Sigmoid colon (tissue), 6 donors: ENCODE measurements at regions not wholly inside any gene's neighbourhood (a gene's known extent, or its start where the extent isn't known, plus 50 kb on each side); places are given as distances from the start of the nearest gene placed in this dataset.

Experiments
- DNase-seq: peaks from one replicate; pipeline ENCODE4 v3.0.0-alpha.2; 2019
- H3K27ac ChIP-seq, 4 donors: fragments of 200-600 bp; sonication (generic); one replicate each; pipeline ENCODE4 v1.5.1; 2016 to 2019; ENCODE audit warnings: mild to moderate bottlenecking in 1 of 4
- H3K27me3 ChIP-seq, 3 donors: fragments of 200-600 bp; sonication (generic); one replicate each; pipeline ENCODE4 v1.5.1; 2019; ENCODE audit warnings: mild to moderate bottlenecking in 1 of 3
- H3K36me3 ChIP-seq, 4 donors: fragments of 200-600 bp; sonication (generic); one replicate each; pipeline ENCODE4 v1.5.1; 2016 to 2019
- H3K4me1 ChIP-seq, 4 donors: fragments of 200-600 bp; sonication (generic); one replicate each; pipeline ENCODE4 v1.5.1; 2017 to 2019
- H3K4me3 ChIP-seq, 4 donors: fragments of 200-600 bp; sonication (generic); one replicate each; pipeline ENCODE4 v1.5.1; 2017 to 2019; ENCODE audit warnings: mild to moderate bottlenecking in 2 of 4, moderate library complexity in 1 of 4
- H3K9me3 ChIP-seq, 4 donors: fragments of 200-600 bp in 3 of 4; sonication (generic) in 3 of 4; one replicate each; pipeline versions ENCODE4 v1.5.1 to v1.6.1; 2013 to 2019
- CTCF ChIP-seq, 4 experiments: fragments of 450-650 bp in 3 of 4; fragments of 200-600 bp in 1 of 4; IDR thresholded peaks; one replicate each; pipeline ENCODE4 v1.5.1; 2016 to 2019; ENCODE audit warnings: antibody characterized with exemption in 4 of 4, mild to moderate bottlenecking in 3 of 4, moderate library complexity in 2 of 4
- EP300 ChIP-seq, 4 donors: sonication (generic); formaldehyde crosslinking; IDR thresholded peaks; one replicate each; pipeline ENCODE4 v1.6.1; 2017; ENCODE audit warnings: antibody characterized with exemption in 4 of 4
- POLR2A ChIP-seq, 2 donors: fragments of 450-650 bp; IDR thresholded peaks; one replicate each; pipeline ENCODE4 v1.6.1; 2016; ENCODE audit warnings: antibody characterized with exemption in 2 of 2, mild to moderate bottlenecking in 2 of 2, moderate library complexity in 2 of 2
- POLR2AphosphoS5 ChIP-seq, 4 donors: sonication (generic); formaldehyde crosslinking; IDR thresholded peaks; one replicate each; pipeline ENCODE4 v1.6.1; 2017; ENCODE audit warnings: antibody characterized with exemption in 4 of 4
- WGBS, 2 donors: extraction: QIAGEN DNeasy Blood & Tissue Kit; methylation state at CpG; one replicate each; pipeline ENCODE4 v1.1.7; 2013; 5-methylcytosine and 5-hydroxymethylcytosine counted together
- intact Hi-C: fragments of 100-400 bp; cut with DNase I; formaldehyde crosslinking; loops from one replicate; pipeline ENCODE4 v1.15.1; 2023
- donor health status: healthy with polysubstance abuse.
- donor health status: healthy.

- intact Hi-C loops = no loop called here
- H3K4me3 ChIP-seq = no peak overlapping the region
- H3K4me1 ChIP-seq = no peaks in the 10 kb centered on the region
- H3K27ac ChIP-seq = no peak overlapping the region
- TF ChIP-seq CTCF (IDR thresholded peaks at IDR 0.05) = no peak
- TF ChIP-seq POLR2A (IDR thresholded peaks at IDR 0.05) = no peak
- no peak for TF ChIP-seq POLR2AphosphoS5 (IDR thresholded peaks at IDR 0.05)
- TF ChIP-seq EP300 (IDR thresholded peaks at IDR 0.05) = no peak
- no peaks in the 10 kb centered on the region for H3K36me3 ChIP-seq
- no peak for DNase-seq
- H3K27me3 ChIP-seq = no peaks in the 10 kb centered on the region
- 79 to 93% methylated on average over 1 of the region's 1 CpG for WGBS, 2 donors
- H3K9me3 ChIP-seq = no peaks in the 10 kb centered on the region
Measured at GRCh38 chr20:6612606-6612923, 154.9 kb upstream of the BMP2 start.

GRCh38 chr20:6611911-6612605 lies 155.4 kb upstream of the BMP2 start:
- TF ChIP-seq POLR2A (IDR thresholded peaks at IDR 0.05) (no peak), POLR2AphosphoS5 (IDR thresholded peaks at IDR 0.05) (no peak), EP300 (IDR thresholded peaks at IDR 0.05) (no peak), CTCF (IDR thresholded peaks at IDR 0.05) (no peak)
- H3K27ac ChIP-seq = no peak overlapping the region
- no peak for DNase-seq
- no peak overlapping the region for H3K4me3 ChIP-seq
- H3K9me3 ChIP-seq = no peaks in the 10 kb centered on the region
- H3K27me3 ChIP-seq = no peaks in the 10 kb centered on the region
- H3K4me1 ChIP-seq = no peaks in the 10 kb centered on the region
- WGBS, 2 donors = 95% methylated on average over 2 of the region's 2 CpGs
- H3K36me3 ChIP-seq = no peaks in the 10 kb centered on the region
- intact Hi-C loops = no loop called here

GRCh38 chr20:6606651-6607050 lies 160.8 kb upstream of the BMP2 start:
- H3K4me1 ChIP-seq = no peaks in the 10 kb centered on the region
- 89 to 90% methylated on average over 3 of the region's 3 CpGs for WGBS, 2 donors
- no peak overlapping the region for H3K27ac ChIP-seq
- no peaks in the 10 kb centered on the region for H3K9me3 ChIP-seq
- intact Hi-C loops = no loop called here
- no peak for TF ChIP-seq EP300 (IDR thresholded peaks at IDR 0.05)
- no peak for TF ChIP-seq CTCF (IDR thresholded peaks at IDR 0.05)
- TF ChIP-seq POLR2AphosphoS5 (IDR thresholded peaks at IDR 0.05) = no peak
- TF ChIP-seq POLR2A (IDR thresholded peaks at IDR 0.05) = no peak
- H3K36me3 ChIP-seq = no peaks in the 10 kb centered on the region
- no peak overlapping the region for H3K4me3 ChIP-seq
- H3K27me3 ChIP-seq = no peaks in the 10 kb centered on the region
- no peak for DNase-seq

- H3K4me1 ChIP-seq = no peaks in the 10 kb centered on the region
- no peaks in the 10 kb centered on the region for H3K9me3 ChIP-seq
- TF ChIP-seq POLR2AphosphoS5 (IDR thresholded peaks at IDR 0.05) = no peak
- no peak for TF ChIP-seq POLR2A (IDR thresholded peaks at IDR 0.05)
- no peak for TF ChIP-seq EP300 (IDR thresholded peaks at IDR 0.05)
- no peak for TF ChIP-seq CTCF (IDR thresholded peaks at IDR 0.05)
- H3K4me3 ChIP-seq = no peak overlapping the region
- no peaks in the 10 kb centered on the region for H3K36me3 ChIP-seq
- WGBS, 2 donors = 75 to 76% methylated on average over 4 of the region's 4 CpGs
- H3K27me3 ChIP-seq = no peaks in the 10 kb centered on the region
- intact Hi-C loops = no loop called here
- H3K27ac ChIP-seq = no peak overlapping the region
- no peak for DNase-seq
Measured at GRCh38 chr20:6605055-6605935, 162.2 kb upstream of the BMP2 start.
